ENCODE measurements at regions not wholly inside any gene's neighbourhood (a gene's known extent, or its start where the extent isn't known, plus 50 kb on each side); places are given as distances from the start of the nearest gene placed in this dataset.
A peak's percentile ranks its signal among the peaks of the same experiment; 100 is the strongest.
"Not testable (repeated sequence)": the region's sequence is repeated elsewhere in the genome, so short reads cannot be mapped to it uniquely, and the experiment has no call there.

DNA sequence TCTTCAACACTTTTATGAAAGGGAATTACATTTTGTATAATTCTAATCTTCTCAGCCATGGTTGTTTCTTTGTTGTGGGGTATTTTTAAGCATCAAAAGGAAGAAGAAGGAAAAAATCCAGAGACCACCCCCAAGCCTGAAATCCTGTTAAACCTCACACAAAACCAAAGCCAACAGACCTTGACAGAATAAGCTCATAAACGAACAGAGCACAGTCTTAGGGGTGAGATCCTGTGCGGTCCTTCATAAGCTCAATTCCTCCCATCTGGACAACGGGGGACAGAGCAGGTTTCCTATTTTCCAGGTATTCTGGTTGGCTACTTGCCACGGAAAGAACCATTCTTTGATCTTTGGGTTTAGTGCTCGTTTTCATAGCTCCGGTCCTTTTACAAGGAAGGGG is 151.3 kb upstream of the SULF2 start:
- no peak for DNase-seq

DNA sequence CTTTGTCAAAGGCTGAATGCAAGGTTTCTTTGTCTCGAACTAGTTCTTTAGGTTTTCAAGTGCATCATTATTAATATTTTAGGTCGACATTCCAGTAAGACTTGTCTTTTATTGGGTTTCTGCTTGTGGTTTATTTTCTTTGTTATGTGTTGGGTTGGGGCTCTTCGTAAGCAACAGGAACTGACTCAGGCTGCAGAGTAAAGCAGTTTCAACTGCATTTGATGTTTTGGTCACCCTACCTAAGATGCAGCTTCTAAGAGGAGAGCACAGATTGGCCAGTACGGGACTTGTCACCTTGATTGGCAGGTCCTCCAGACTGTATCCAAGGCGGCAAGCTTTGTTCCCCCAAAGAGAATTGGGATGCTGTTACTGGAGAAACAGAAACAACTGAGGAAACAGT is 149.5 kb upstream of the SULF2 start:
- no peak for DNase-seq

DNA sequence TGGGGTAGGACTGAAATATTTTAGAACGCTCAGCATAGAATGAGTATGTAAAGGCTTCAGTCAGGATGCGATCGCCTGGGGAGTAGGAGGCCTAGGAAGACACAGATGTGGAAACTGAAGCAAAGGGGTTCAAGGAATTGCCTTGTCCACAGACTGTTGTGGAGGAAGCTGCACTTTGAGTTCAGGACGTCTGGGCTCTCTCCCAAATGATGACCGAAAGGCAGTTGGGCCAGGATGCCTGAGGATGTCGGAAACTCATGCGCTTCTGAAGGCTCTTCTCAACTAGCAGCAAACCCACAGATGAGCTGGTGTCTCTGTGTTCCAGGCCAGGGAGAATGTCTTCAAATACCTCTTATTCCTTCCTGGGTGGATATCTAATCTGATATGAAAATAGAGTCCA is 146.2 kb upstream of the SULF2 start:
- no peak for DNase-seq

DNA sequence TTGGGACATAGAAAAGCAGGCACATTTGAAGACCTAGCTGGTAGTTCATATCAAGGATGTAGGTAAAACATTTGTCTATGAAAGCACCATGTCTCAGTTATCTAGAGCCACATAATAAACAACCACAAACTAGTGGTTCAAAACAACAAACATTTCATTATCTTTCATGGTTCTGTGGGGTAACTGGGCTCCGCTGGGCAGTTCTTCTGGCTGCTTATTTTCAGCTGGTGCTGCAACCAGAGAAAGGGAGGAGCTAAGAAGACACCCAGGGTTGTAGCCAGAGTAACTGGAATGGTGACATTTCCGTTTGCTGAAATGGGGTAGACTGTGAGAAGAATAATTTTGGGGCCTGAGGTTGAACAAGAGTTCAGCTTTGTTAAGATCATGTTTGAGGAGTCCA is 145.7 kb upstream of the SULF2 start:
- DNase-seq, result no peak

DNA sequence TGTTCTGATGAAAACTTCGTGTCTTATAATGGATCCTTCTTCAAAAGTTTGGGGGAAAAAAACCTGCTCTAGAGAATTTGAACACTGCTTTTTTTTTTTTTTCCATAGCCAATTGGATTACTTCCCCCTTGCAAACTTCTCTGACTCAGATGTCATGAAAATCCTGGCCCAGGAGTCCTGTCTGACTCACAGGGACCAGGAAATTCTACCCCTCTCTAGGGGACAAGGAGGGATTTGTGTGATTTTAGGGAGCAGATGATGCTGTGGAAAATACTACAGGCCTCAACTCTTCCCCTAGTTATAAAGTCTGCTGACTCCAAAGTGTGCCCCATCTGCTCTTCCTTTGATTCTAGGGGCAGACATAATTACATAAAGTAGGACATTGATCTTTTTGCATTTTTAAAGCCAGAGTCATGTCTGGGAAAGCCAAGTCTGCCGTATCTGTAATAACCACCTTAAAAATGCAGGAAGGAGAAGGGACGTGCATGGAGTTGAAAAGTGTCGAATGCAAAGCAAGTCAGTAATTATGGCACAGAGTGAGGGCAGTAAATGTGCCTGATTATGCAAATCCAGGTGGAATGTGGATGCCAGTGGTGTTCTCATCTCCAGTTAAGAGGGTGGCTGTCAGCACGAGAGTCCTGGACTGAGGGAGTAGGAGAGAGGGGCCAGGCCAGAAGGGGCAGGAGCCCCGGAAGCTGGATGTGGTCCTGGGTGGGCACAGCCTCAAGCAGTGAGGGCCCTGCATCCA is 144.3 kb upstream of the SULF2 start:
- DNase-seq, result peak; percentile 65

DNA sequence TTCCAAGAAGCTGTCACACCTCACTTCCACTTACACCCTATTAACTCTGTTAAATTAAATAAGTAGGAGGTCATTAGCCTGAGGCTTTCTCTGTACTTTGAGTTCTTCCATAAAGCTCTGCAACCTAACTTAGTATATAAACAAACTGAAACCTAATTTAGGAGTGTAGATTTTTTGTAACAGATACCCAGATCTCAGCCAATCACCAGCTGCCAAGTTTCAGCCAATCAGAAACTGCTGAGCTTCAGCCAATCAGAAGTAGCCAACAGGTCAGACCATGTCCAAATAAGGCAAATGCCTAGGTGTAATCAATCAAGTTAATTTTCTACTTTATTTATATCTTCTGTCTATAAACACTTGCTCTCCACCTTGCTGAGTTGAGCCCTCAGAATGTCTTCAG is 142.7 kb upstream of the SULF2 start:
- DNase-seq, result no peak

DNA sequence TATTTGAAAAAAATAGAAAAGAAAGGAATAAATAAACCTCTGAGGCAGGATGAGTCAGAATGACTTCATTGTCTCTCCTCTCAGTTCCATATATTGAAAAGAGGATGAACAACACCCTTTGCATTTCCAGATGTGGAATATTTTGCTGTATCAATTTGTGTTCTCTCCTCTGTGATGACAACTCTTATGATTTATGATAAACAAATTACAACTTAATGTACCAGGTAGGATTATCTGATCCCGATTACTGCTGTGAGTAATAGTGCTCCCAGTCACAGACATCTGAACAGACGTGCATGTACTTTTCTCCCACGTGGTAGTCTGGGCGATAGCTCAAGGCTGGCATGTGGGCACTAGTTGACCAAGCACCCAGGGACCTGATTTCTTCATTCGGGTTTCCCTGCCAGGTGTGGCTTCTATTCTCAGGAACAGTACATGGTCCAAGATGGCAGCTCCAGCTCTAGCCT is 142.1 kb upstream of the SULF2 start:
- no peak for DNase-seq

DNA sequence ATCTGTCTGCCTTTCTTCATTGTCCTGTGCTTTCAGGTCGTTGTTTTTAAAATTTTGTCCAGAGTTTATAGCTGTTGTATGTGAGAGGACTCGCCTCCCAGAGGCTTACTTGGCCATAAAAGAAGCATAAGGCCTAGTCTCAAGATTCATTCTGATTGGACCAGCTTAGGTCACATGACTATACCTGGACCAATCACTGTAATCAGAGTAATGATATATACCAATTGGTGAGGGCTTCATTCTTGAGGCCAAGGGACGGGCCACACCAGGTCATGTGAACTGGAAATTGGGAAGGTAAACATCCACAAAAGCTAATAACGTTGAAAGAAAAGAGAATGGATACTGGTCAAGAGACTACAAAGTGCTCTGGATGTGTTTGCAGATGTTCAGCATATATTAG is 141.4 kb upstream of the SULF2 start:
- DNase-seq, result no peak

DNA sequence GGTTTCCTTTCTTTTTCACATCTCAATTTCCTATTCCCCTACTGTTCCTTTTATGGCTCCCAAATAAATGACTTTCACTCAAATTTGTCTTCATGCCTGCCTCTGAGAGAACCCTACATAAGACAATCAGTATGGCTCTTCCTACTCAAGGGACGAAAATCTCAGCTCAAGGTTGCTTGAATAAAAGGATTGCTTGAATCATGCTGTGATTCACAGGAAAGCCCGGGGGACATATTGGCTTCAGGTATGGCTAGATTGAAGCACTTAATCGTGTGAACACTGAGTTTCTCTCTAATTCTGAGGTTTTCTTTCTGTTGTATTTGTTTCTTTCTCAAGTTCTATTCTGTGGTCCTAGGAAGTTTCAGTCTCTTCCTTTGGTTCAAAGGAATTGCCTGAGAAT is 140.3 kb upstream of the SULF2 start:
- DNase-seq, result no peak

DNA sequence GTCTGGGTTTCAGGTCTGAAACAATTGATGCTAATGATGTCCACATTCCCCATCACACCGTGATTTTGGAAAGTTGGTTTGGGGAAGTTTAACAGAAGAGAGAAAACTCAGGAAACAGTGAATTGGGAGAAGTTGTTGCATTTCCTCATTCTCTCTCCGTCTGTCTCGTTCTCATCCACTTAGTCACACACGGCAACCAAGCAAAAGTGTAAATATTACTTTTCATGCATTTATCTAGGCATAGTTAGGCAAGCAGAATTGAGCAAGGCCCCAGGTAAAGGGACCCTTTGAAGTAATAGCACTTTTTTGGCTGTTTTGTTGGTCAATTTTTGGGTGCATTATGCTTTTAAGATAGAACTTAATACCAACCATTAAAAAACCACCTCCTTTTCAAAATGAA is 137.0 kb upstream of the SULF2 start:
- no peak for DNase-seq

DNA sequence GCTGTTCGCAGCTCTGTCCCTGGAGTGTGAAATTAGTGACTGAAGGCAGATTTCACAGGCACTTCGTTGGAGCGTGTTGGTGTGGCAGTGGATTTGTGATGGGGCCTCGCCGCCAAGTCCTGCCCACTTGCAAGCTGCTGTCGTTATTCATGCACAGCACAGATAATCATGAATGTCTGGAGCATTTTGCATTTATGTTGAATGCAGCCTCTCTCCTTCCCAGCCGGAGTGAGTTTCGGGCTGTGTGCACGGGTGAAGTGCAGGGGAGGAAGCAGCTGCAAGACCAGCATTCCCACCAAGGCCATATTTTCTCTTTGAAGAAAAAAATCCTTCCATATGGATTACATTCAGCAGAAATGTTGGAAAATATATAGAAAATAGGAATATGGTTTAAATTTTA is 136.5 kb upstream of the SULF2 start:
- peak; percentile 83 for DNase-seq

DNA sequence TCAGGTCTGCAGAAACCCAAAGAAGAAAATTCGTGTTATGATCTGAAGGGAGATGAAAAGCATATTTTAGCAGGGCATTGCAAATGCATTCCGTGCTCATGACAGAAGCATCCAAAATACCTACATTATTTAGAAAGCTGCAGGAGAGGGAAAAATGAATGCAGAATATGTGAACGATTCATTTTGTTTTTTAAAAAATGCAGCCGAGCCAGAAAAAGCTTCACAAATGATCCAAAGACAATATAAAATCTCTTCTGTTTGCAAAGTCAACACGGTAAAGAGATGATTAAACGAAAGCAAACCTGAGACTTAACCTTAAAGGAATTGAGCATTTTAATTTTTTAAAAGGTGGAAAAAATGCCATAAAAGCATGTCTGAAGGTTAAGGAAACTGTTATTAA is 136.1 kb upstream of the SULF2 start:
- no peak for DNase-seq

DNA sequence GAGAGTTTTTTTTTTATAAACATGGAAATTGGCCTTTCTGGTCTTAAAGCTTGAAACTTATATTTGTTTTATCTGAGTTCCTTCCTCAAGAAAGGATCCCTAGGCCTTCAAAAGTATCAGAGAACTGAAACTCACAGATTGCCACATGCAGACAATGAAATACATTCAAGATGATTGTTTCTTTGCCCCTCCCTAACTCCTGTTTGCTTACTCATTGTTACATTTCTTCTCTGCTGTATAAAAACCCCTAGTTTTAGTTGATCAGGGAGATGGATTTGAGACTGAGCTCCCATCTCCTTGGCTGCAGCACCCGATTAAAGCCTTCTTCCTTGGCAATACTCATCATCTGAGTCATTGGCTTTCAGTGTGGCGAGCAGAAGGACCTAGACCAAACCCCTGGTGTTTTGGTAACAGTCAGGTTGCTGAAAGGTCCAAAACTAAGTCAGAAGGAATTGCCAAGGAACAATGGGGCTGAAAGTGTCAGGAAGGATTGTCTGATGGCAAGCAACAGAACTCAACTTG is 132.3 kb upstream of the SULF2 start:
- no peak for DNase-seq

DNA sequence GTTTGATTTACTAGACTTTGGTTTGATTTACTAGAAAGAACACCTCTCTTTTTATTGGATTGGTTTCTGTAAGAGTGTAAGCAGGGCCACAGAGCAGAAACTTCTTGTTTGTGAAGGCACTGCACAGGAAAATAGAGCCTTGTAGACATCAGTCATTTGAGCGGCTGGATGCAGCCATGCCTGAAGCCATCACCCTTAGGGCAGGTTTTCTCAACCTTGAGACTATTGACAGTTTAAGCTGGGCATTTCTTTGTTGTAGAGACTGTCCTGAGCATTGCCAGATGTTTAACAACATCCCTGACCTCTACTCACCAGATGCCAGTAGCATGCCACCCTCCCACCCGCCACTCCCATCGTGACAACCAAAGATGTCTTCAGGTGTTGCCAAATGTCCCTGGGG is 130.2 kb upstream of the SULF2 start:
- DNase-seq, result no peak

DNA sequence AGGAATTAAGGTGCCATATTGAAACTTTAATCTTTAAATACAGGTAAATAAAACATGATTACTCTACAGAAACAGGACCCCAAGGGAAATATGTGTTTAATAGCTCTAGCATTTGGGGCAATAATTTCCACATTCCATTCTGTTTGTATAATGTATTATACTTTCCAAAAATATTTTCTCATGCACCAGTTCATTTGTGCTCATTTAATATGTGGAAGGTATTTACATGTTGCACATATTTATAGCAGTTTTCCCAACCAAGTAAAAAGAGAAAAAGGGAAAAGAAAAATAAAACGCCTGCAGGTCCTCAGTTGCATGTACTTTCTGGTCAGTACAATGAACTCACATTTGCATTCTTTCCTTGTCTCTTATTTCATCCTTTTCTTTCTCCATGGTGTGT is 129.5 kb upstream of the SULF2 start:
- no peak for DNase-seq

DNA sequence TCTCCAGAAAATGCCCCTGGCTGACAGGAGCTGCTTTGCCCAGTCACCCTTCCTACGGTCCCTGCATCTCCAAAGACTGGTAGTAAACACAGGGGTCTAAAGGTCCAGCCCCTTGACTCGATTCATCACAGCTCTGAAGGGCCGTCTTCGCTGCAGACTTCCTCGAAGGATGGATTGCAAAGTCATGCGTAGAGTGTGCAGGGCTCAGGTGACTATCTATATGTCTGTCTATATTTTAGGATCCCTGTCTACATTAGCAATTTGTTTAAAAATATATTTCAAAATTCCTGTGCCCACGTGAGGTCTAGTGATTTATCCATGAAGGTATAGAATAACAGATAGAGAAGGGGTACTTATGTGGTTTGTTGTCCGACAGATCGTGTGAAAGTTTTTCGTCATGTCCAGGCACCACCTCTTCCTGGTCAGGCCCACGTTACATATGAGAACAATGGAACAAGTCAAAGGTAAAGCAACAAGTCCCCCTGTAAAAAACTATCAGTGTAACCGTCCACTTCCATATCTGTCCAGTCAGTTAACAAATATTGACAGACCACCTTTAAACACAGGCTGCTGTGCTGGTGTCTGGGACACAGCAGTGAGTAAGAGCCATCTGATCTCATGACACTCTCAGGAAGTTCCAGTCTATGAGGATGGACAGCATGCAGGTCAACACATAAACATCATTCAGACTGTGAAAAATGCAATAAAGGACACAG is 127.7 kb upstream of the SULF2 start:
- DNase-seq, result not testable (repeated sequence)

DNA sequence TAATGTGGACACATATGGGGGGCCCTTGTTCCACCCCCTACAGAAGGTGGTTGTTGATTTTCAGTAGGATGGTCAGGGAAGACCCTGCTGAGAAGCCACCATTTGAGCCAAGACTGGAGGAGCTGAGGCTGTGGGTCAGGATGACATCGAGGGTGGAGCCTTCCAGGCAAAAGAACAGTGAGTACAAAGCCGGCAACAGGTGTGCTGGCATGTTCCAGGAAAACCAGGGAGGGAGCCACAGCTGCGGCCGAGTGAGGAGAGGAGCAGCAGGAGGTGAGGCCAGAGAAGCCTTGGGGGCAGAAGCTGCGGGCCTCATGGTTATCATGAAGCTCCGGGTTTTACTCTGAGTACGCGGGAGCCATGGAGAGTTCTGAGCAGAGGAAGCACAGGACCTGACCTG is 126.9 kb upstream of the SULF2 start:
- not testable (repeated sequence) for DNase-seq

DNA sequence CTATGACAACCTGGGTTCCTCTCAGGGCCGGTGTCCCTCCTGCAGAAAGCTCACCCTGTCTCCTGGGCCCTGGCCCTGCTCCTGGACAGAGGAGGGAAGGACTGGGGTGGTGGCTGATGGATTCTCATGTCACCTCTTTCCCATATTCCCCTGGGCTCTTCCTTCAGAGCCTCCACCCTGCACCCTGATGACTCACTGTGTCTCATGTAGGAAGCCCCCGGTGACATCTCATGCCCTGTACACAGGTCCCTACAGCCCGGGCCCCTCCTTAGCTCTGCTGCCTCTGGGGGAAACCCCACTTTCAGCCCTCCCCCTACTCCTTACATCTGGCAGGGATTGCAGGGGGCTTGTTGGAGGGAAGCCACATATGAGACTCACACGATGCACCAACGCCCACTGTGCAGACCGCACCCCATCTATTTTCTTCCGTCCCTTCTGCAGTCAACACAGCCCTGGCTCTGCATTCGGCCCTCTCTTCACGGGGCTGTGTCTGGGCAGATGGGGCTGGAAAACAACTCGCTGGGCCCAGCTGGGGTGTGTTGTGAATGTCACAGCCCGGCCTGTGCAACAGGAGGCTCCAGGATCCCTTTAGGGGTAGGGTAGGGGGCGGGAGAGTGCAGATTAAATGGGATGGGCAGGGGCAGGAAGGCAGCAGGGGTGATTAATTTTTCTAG is 124.6 kb upstream of the SULF2 start:
- DNase-seq, result not testable (repeated sequence)

DNA sequence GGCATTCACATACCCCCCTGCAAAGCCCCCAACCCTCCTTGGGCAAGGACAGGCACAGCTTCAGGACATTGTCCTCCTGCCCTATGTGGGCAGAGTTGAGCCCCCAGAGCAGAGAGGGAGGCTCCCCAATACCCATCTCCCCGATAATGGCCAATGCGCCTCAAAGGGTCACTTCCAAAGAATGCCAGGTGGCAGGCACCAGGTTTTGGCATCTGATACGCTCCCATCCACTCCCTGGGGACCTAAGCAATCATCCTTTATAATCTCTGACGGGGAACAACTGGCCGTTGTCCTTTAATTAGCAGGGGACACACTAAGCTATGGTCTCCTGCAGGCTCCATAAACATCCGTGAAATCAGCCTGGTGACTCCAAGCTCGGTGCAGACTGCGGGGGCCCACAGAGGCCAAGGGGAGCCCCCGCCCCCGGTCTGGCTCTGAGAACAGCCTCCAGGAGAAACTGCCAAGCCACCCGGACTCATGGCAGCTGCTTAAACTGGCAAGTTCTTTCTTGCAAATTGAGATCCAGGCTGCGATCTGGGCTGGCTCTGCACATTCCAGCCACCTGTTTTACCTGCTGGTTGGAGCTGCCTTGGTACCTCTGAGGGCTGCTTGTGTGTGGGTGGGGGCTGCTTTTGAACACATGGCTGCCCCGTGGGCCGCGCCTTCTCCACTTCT is 123.2 kb upstream of the SULF2 start:
- DNase-seq, result peak; percentile 53

DNA sequence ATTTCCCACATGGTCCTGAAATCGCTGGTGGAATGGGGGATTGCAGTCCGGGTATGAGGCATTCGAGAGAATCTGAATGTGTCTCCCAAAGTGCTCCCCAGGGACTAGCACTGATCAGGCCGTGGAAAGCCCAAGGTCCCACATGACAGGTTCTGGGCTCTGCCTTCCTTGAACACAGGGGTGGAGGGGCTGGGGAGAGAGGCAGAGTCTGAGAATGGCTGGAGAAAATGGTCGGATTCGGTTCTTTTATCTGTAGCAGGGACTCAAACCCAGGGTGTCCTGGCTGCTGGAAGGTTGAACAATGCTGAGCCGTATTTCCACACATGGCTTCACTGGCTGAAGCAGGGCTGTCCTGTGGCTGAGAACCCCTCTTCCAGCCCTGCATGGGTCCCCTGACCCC is 122.7 kb upstream of the SULF2 start:
- not testable (repeated sequence) for DNase-seq

DNA sequence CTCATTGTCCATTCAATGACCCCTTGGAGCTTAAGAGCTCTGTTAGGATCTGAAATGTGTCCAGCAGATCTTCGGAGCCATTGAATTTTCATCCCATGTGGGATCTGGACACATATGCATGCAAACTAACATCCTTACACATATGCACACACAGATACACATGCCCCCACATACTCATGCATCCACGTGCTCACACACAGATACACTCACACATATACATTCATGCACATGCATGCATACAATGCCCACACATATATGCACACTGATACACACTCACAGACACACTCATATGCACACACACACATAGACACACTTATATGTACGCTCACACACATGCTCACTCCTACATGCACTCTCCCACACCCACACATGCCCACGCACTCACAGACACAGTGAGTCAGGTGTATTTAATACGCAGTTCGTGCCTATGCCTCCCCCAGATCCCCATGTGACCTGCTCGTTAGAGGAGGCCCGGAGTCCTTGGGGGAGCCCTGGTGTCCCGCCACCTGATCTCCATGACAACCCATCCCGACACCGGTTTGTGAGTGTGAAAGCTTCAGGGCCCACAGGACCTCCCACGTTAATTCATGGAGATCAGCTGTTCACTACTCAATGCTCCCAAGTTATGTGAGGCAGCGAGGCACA is 121.9 kb upstream of the SULF2 start:
- no peak for DNase-seq

DNA sequence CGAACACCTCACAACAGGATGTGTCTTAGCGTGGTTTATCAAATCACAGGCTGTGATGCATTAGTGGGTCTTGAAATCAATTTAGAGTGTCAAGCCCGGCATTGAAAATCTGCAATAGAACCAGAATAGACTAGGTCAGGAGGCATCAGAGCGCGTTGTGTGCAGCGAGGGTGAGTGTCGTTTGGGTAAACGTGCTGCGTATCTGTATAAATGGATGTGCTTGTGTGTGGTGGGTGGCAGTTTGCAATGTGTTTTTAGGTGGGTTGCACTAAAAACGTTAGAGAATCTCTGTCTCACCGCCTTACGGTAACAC is 121.0 kb upstream of the SULF2 start:
- no peak for DNase-seq
